Naive thymus-derived CD4-positive, alpha-beta T cell (primary cell): ENCODE measurements at regions not wholly inside any gene's neighbourhood (a gene's known extent, or its start where the extent isn't known, plus 50 kb on each side); places are given as distances from the start of the nearest gene placed in this dataset.

Source experiments
- ATAC-seq: fragments of 150-1000 bp; cut with Tn5 transposase; 2 replicates; pipeline ENCODE4 v1.10.0; 2021; ENCODE audit warnings: mild to moderate bottlenecking, moderate library complexity
- CTCF ChIA-PET: fragments of 350-600 bp; sonication (Branson Sonifier 250); formaldehyde crosslinking; loops from one replicate; lab custom pipeline; 2021; ENCODE audit warnings: antibody characterized with exemption; lab: Charles Lee
- POLR2A ChIA-PET: fragments of 350-600 bp; sonication (Branson Sonifier 250); formaldehyde crosslinking; loops from one replicate; lab custom pipeline; 2021; ENCODE audit warnings: antibody characterized with exemption, inconsistent platforms; lab: Charles Lee
- DNase-seq, 9 donors: peaks; one replicate each; pipeline versions ENCODE4 v3.0.0 to v3.0.0-alpha.2; 2020 to 2022; ENCODE audit warnings: mixed read lengths in 1 of 9
- H3K27ac ChIP-seq: one replicate; pipeline ENCODE4 v1.7.0; 2013; ENCODE audit warnings: mild to moderate bottlenecking, low read depth, low read length, moderate library complexity
- H3K27me3 ChIP-seq, 2 donors: one replicate each; pipeline ENCODE4 v1.7.0; 2013; ENCODE audit warnings: low read length in 2 of 2, mild to moderate bottlenecking in 2 of 2, moderate library complexity in 2 of 2; ENCODE audit not compliant: control insufficient read depth in 2 of 2, insufficient read depth in 2 of 2
- H3K36me3 ChIP-seq, 3 experiments: 1 replicate in 2 of 3; 2 replicates in 1 of 3; pipeline ENCODE4 v1.7.0; 2013; ENCODE audit warnings: low read length in 3 of 3, mild to moderate bottlenecking in 3 of 3, moderate library complexity in 1 of 3; ENCODE audit not compliant: insufficient read depth in 3 of 3, control insufficient read depth in 2 of 3
- H3K4me1 ChIP-seq, 2 donors: one replicate each; pipeline ENCODE4 v1.7.0; 2013; ENCODE audit warnings: low read length in 2 of 2, mild to moderate bottlenecking in 2 of 2, moderate library complexity in 1 of 2; ENCODE audit not compliant: control insufficient read depth in 2 of 2, insufficient read depth in 2 of 2
- H3K4me3 ChIP-seq: 2 replicates; pipeline ENCODE4 v1.7.0; 2013; ENCODE audit warnings: mild to moderate bottlenecking, low read length
- H3K9me3 ChIP-seq, 3 experiments: 1 replicate in 2 of 3; 2 replicates in 1 of 3; pipeline ENCODE4 v1.7.0; 2013; ENCODE audit warnings: low read length in 3 of 3; ENCODE audit not compliant: control insufficient read depth in 2 of 3
- H3K27ac Mint-ChIP-seq, 9 donors: one replicate each; pipeline ENCODE4 v1.8.0; 2020 to 2022; ENCODE audit warnings: mixed read lengths in 9 of 9, mild to moderate bottlenecking in 8 of 9, moderate library complexity in 5 of 9, inconsistent platforms in 2 of 9
- H3K27me3 Mint-ChIP-seq, 5 donors: one replicate each; pipeline ENCODE4 v1.8.0; 2021 to 2022; ENCODE audit warnings: mixed read lengths in 5 of 5, mild to moderate bottlenecking in 1 of 5
- H3K36me3 Mint-ChIP-seq, 5 donors: one replicate each; pipeline ENCODE4 v1.8.0; 2020 to 2022; ENCODE audit warnings: mixed read lengths in 5 of 5, mild to moderate bottlenecking in 3 of 5, inconsistent platforms in 1 of 5
- H3K4me1 Mint-ChIP-seq, 7 donors: one replicate each; pipeline ENCODE4 v1.8.0; 2020 to 2022; ENCODE audit warnings: mixed read lengths in 7 of 7, mild to moderate bottlenecking in 3 of 7, inconsistent platforms in 1 of 7
- H3K4me3 Mint-ChIP-seq, 10 donors: one replicate each; pipeline ENCODE4 v1.8.0; 2020 to 2022; ENCODE audit warnings: mild to moderate bottlenecking in 10 of 10, mixed read lengths in 10 of 10, moderate library complexity in 6 of 10, inconsistent platforms in 2 of 10
- H3K9me3 Mint-ChIP-seq, 11 donors: one replicate each; pipeline ENCODE4 v1.8.0; 2020 to 2022; ENCODE audit warnings: mixed read lengths in 11 of 11, mild to moderate bottlenecking in 4 of 11, inconsistent platforms in 1 of 11, moderate library complexity in 1 of 11
- intact Hi-C, 2 donors: fragments of 100-400 bp; cut with micrococcal nuclease; formaldehyde crosslinking; loops; one replicate each; pipeline ENCODE4 v1.15.1; 2023

DNA sequence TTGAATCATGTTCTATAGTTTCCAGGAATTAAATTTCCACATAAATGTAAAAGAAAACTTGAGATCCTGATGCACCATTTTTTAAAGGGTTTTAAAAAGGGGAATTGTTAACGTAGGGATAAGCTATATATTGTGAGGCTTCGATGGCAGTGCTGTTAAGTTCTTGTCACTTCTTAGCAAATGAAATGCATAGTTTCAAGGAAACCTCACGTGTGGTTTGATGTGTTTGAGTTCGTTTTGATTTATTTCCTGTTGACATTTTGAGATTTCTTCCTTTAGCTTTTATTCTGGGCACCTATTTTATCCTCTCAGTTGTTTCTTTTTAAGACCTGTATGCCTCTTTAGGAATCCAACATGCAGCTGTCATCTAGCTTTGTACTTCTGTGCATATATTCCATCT lies 301.0 kb downstream of the DOCK8 start:
- Mint-ChIP-seq H3K4me3 (peak overlapping the region; percentile 0 to 88 (median 48)), H3K9me3 (peaks cover 0 to 16% (median 6%) of the 10 kb centered on the region in 11 donors), H3K27ac (peak overlapping the region in 8 of 9 donors; percentile 57 to 98 (median 94)), H3K27me3 (peaks cover 0 to 8% (median 0%) of the 10 kb centered on the region in 5 donors), H3K36me3 (peaks cover 0 to 7% (median 4%) of the 10 kb centered on the region in 5 donors), H3K4me1 (peaks cover 15 to 77% (median 59%) of the 10 kb centered on the region in 7 donors)
- H3K27me3 ChIP-seq, result no peaks in the 10 kb centered on the region
- DNase-seq (peak in 7 of 9 donors; percentile 14 to 59 (median 48)), ATAC-seq (peak; percentile 57)
- H3K9me3 ChIP-seq, result no peaks in the 10 kb centered on the region
- H3K4me3 ChIP-seq, result no peak overlapping the region
- H3K36me3 ChIP-seq, result no peaks in the 10 kb centered on the region
- CTCF ChIA-PET, result interaction anchor here (1.9 to 2.6 kb wide), 2 partner anchors 9 to 12 kb away, joined by 8 to 12 read pairs; partner anchors contain the start of gene KANK1
- peak overlapping the region; percentile 36 for H3K27ac ChIP-seq
- H3K4me1 ChIP-seq, result peaks cover 6 to 39% of the 10 kb centered on the region in 2 donors
- intact Hi-C loops, result loop anchor here in 1 of 2 donors (1.0 to 2.0 kb wide), 3 partner anchors 11 to 45 kb away; partner anchors contain the start of gene KANK1
- POLR2A ChIA-PET, result interaction anchor here (0.7 to 2.4 kb wide), 8 partner anchors 9 to 23 kb away, joined by 3 to 15 read pairs (median 4); partner anchors contain the start of gene KANK1

DNA sequence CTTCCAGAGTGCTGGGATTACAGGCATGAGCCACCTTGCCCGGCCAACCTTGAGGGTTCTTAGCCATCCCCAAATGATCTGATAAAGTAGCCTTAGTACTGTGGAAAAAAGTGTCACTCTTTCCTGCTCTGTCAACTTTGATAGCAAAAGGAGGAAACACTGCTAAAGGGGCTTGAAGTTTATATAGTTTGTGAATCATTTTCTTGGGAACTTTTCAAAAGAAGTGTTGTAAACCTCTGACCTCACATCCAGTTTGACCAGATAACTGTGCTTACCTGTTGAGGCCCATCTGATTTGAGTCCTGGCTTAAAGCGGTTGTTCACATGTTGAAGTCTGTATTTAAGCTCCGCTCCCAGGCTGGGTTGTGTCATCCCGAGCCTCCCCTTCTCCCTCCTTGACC lies 303.3 kb downstream of the DOCK8 start:
- intact Hi-C loops, result loop anchor here in 1 of 2 donors (1.0 kb wide), 1 partner anchor 9 kb away; no protein-coding TSS in a partner anchor
- Histone ChIP-seq H3K4me3 (peak overlapping the region; percentile 11), H3K27ac (peak overlapping the region; percentile 57), H3K36me3 (no peaks in the 10 kb centered on the region), H3K9me3 (no peaks in the 10 kb centered on the region), H3K4me1 (peaks cover 6 to 39% of the 10 kb centered on the region in 2 donors), H3K27me3 (no peaks in the 10 kb centered on the region)
- Mint-ChIP-seq H3K27me3 (peaks cover 0 to 4% (median 0%) of the 10 kb centered on the region in 5 donors), H3K27ac (peak overlapping the region in 8 of 9 donors; percentile 55 to 98 (median 95)), H3K36me3 (peaks cover 0 to 7% (median 4%) of the 10 kb centered on the region in 5 donors), H3K9me3 (peaks cover 0 to 16% (median 6%) of the 10 kb centered on the region in 11 donors), H3K4me3 (peak overlapping the region in 8 of 10 donors; percentile 34 to 88 (median 82)), H3K4me1 (peaks cover 15 to 59% (median 54%) of the 10 kb centered on the region in 7 donors)
- DNase-seq (no peak), ATAC-seq (no peak)
- CTCF ChIA-PET, result no interaction called here
- POLR2A ChIA-PET, result interaction anchor here (1.3 to 3.2 kb wide), 4 partner anchors 10 to 14 kb away, joined by 4 to 18 read pairs (median 7); partner anchors contain the start of gene KANK1

GRCh38 chr9:518540-518939 lies 303.9 kb downstream of the DOCK8 start:
- peak in 4 of 9 donors; percentile 22 to 46 (median 29) for DNase-seq
- H3K4me1 Mint-ChIP-seq, result peaks cover 15 to 61% (median 54%) of the 10 kb centered on the region in 7 donors
- ChIA-PET CTCF (no interaction called here), POLR2A (interaction anchor here (1.3 to 3.2 kb wide), 5 partner anchors 10 to 15 kb away, joined by 4 to 18 read pairs (median 9); partner anchors contain the start of gene KANK1)
- peaks cover 0 to 16% (median 7%) of the 10 kb centered on the region in 11 donors for H3K9me3 Mint-ChIP-seq
- H3K36me3 Mint-ChIP-seq, result peaks cover 0 to 7% (median 4%) of the 10 kb centered on the region in 5 donors
- peak; percentile 67 for ATAC-seq
- Histone ChIP-seq H3K36me3 (no peaks in the 10 kb centered on the region), H3K27ac (peak overlapping the region; percentile 57), H3K4me3 (peak overlapping the region; percentile 11), H3K4me1 (peaks cover 6 to 39% of the 10 kb centered on the region in 2 donors), H3K9me3 (no peaks in the 10 kb centered on the region), H3K27me3 (no peaks in the 10 kb centered on the region)
- intact Hi-C loops, result loop anchor here in 1 of 2 donors (1.0 kb wide), 1 partner anchor 9 kb away; no protein-coding TSS in a partner anchor
- H3K27ac Mint-ChIP-seq, result peak overlapping the region; percentile 23 to 98 (median 95)
- peak overlapping the region; percentile 34 to 88 (median 74) for H3K4me3 Mint-ChIP-seq
- peaks cover 0 to 4% (median 0%) of the 10 kb centered on the region in 5 donors for H3K27me3 Mint-ChIP-seq

DNA sequence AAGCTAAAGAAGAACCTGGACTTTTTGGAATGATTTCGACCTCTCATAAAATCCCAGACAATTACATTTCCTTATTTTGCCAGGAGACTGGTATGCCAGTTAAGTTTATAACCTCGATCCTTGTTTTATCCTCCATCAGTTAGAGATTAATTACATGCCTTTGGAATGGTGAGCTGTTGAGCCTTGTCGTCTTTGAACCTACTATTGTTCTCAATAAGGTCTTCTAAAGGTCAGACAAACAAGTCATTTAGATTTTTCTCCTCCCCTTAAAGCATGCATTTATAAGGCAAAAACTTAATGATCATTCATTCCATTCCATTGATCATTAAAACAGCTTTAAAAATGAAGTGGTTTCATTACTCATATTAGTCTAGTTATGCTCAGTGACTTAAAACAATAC lies 304.9 kb downstream of the DOCK8 start:
- Histone ChIP-seq H3K4me1 (peaks cover 6 to 35% of the 10 kb centered on the region in 2 donors), H3K36me3 (no peaks in the 10 kb centered on the region), H3K9me3 (no peaks in the 10 kb centered on the region), H3K27ac (no peak overlapping the region), H3K27me3 (no peaks in the 10 kb centered on the region), H3K4me3 (no peak overlapping the region)
- ATAC-seq, result no peak
- Mint-ChIP-seq H3K9me3 (peaks cover 0 to 11% (median 2%) of the 10 kb centered on the region in 11 donors), H3K4me3 (peak overlapping the region in 2 of 10 donors; percentile 86 to 88), H3K4me1 (peaks cover 15 to 58% (median 46%) of the 10 kb centered on the region in 7 donors), H3K27me3 (no peaks in the 10 kb centered on the region), H3K27ac (peak overlapping the region in 6 of 9 donors; percentile 94 to 98 (median 96)), H3K36me3 (peaks cover 0 to 2% (median 0%) of the 10 kb centered on the region in 5 donors)
- ChIA-PET POLR2A (interaction anchor here (1.5 to 3.2 kb wide), 2 partner anchors 9 to 16 kb away, joined by 12 to 18 read pairs; partner anchors contain the start of gene KANK1), CTCF (no interaction called here)
- DNase-seq, result no peak
- intact Hi-C loops, result no loop called here

DNA sequence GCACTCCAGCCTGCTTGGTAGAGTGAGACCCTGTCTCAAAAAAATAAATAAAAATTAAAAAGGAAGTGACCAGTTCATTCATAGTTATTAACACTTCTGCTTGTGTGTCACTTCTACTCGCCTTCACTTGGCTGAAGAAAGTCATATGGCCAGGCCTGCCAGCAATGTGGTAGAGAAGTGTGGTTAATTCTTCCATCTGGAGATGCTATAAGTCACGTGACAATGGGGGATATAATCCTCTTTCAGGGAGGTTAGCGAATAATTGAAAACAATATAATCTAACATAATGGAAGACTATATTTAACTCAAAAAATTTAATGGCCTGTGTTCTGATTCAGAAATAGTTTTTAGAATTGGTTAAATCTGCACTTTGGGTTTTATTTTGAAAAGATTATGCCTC lies 305.6 kb downstream of the DOCK8 start:
- ChIA-PET POLR2A (interaction anchor here (1.5 kb wide), 1 partner anchor 8 kb away, joined by 12 read pairs; no protein-coding TSS in a partner anchor), CTCF (no interaction called here)
- ATAC-seq, result no peak
- Mint-ChIP-seq H3K9me3 (peaks cover 0 to 10% (median 0%) of the 10 kb centered on the region in 11 donors), H3K27me3 (no peaks in the 10 kb centered on the region), H3K4me1 (peaks cover 15 to 54% (median 42%) of the 10 kb centered on the region in 7 donors), H3K36me3 (no peaks in the 10 kb centered on the region), H3K4me3 (peak overlapping the region in 2 of 10 donors; percentile 7 to 54), H3K27ac (peak overlapping the region in 7 of 9 donors; percentile 4 to 97 (median 80))
- no peak for DNase-seq
- H3K36me3 ChIP-seq, result no peaks in the 10 kb centered on the region
- no peaks in the 10 kb centered on the region for H3K27me3 ChIP-seq
- no peaks in the 10 kb centered on the region for H3K9me3 ChIP-seq
- intact Hi-C loops, result no loop called here
- H3K4me3 ChIP-seq, result no peak overlapping the region
- peaks cover 6 to 32% of the 10 kb centered on the region in 2 donors for H3K4me1 ChIP-seq
- no peak overlapping the region for H3K27ac ChIP-seq

DNA sequence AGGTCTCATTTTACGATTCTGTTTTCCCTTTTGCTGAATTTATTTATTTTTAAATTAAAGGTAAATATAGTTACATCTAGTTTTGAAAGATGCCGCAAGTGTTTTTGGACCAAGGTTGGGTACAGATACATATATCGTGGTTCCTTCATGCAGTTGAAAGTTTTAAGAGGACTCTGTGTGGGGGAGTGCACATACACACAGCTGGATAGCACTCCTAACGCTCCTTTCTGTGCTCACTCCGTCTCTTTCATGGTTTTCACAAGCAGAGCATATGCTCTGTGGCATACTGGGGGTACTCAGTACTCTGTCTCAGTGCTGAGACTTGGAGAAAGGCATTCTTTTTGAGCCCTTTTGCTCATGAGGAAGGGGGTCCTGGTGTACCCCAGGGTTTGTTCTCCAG lies 307.5 kb downstream of the DOCK8 start:
- Histone ChIP-seq H3K27ac (no peak overlapping the region), H3K36me3 (no peaks in the 10 kb centered on the region), H3K27me3 (no peaks in the 10 kb centered on the region), H3K4me3 (no peak overlapping the region), H3K9me3 (no peaks in the 10 kb centered on the region), H3K4me1 (peaks cover 0 to 16% of the 10 kb centered on the region in 2 donors)
- intact Hi-C loops, result no loop called here
- H3K4me3 Mint-ChIP-seq, result no peak overlapping the region
- POLR2A ChIA-PET, result interaction anchor here (1.9 kb wide), 1 partner anchor 18 kb away, joined by 8 read pairs; the partner anchor contains the start of gene KANK1
- H3K9me3 Mint-ChIP-seq, result peaks cover 0 to 4% (median 0%) of the 10 kb centered on the region in 11 donors
- ATAC-seq (no peak), DNase-seq (no peak)
- peak overlapping the region in 6 of 9 donors; percentile 44 to 97 (median 71) for H3K27ac Mint-ChIP-seq
- CTCF ChIA-PET, result no interaction called here
- no peaks in the 10 kb centered on the region for H3K36me3 Mint-ChIP-seq
- H3K27me3 Mint-ChIP-seq, result no peaks in the 10 kb centered on the region
- H3K4me1 Mint-ChIP-seq, result peaks cover 4 to 40% (median 24%) of the 10 kb centered on the region in 7 donors
